ENCODE measurements at regions not wholly inside any gene's neighbourhood (a gene's known extent, or its start where the extent isn't known, plus 50 kb on each side); places are given as distances from the start of the nearest gene placed in this dataset.

DNA sequence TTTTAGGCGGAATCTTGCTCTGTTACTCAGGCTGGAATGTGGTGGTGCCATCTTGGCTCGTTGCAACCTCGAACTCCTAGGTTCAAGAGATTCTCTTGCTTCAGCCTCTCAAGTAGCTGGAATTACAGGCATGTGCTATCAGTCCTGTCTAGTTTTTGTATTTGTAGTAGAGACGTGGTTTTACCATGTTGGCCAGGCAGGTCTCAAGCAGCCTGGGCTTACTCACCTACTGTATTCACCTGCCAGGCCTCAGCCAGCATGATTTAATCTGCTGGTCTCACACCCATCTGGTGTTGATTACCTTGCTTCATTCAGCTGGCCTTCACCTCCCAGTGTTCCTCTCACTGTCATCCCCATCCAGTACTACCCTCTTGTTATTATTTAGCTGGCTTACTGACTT lies 102.0 kb downstream of the IL12A start:
- no peaks in the 10 kb centered on the region for H3K4me1 Mint-ChIP-seq (ENCODE audit: low read depth, unreplicated experiment)
- Histone ChIP-seq H3K9me3 (no peaks in the 10 kb centered on the region), H3K4me1 (no peaks in the 10 kb centered on the region), H3K36me3 (ENCODE audit: control insufficient read depth, insufficient read depth, low read length) (no peaks in the 10 kb centered on the region), H3K4me3 (ENCODE audit: low read depth, low read length) (no peak overlapping the region), H3K27me3 (replicated peaks; ENCODE audit: control insufficient read depth, insufficient read depth, low read length) (no peaks in the 10 kb centered on the region)
- ChIA-PET CTCF (no interaction called here), POLR2A (no interaction called here)
- intact Hi-C loops (cut with micrococcal nuclease; ENCODE audit: unreplicated experiment): no loop called here
- TF ChIP-seq, protein P1, sequence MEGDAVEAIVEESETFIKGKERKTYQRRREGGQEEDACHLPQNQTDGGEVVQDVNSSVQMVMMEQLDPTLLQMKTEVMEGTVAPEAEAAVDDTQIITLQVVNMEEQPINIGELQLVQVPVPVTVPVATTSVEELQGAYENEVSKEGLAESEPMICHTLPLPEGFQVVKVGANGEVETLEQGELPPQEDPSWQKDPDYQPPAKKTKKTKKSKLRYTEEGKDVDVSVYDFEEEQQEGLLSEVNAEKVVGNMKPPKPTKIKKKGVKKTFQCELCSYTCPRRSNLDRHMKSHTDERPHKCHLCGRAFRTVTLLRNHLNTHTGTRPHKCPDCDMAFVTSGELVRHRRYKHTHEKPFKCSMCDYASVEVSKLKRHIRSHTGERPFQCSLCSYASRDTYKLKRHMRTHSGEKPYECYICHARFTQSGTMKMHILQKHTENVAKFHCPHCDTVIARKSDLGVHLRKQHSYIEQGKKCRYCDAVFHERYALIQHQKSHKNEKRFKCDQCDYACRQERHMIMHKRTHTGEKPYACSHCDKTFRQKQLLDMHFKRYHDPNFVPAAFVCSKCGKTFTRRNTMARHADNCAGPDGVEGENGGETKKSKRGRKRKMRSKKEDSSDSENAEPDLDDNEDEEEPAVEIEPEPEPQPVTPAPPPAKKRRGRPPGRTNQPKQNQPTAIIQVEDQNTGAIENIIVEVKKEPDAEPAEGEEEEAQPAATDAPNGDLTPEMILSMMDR (IDR thresholded peaks at IDR 0.05; ENCODE audit: insufficient read depth in 1 of 2, low read depth in 1 of 2, low read length in 1 of 2, severe bottlenecking in 1 of 2, unreplicated experiment in 1 of 2): no peak
- no peaks in the 10 kb centered on the region for H3K27me3 Mint-ChIP-seq (ENCODE audit: insufficient read depth, unreplicated experiment)
- H3K4me3 Mint-ChIP-seq (ENCODE audit: unreplicated experiment): no peak overlapping the region
- no peaks in the 10 kb centered on the region for H3K36me3 Mint-ChIP-seq (ENCODE audit: insufficient read depth, unreplicated experiment)
- peaks cover 17% of the 10 kb centered on the region for H3K9me3 Mint-ChIP-seq (ENCODE audit: unreplicated experiment)
- H3K27ac Mint-ChIP-seq (ENCODE audit: unreplicated experiment): no peak overlapping the region
- no peak for DNase-seq
- no TSS peak for BruUV-seq (replicated peaks)

DNA sequence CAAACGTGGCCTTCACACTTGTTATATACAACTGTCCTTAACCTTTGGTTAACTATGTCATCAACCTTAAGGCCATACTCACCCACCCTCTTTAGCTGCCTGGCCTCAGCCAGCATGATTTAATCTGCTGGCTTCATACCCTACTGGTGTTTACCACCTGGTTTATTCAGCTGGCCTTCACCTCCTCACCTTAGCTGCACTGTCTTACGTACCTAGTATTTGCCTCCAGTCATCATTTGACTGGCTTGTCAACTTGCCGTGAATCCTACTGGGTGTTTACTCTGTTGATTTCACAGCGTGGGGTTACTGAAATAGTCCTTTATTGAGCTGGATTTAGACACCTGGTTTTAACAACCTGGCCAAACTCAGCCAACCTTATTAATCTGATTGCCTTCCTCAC lies 102.8 kb downstream of the IL12A start:
- CTCF ChIA-PET: no interaction called here
- intact Hi-C loops (cut with micrococcal nuclease; ENCODE audit: unreplicated experiment): no loop called here

DNA sequence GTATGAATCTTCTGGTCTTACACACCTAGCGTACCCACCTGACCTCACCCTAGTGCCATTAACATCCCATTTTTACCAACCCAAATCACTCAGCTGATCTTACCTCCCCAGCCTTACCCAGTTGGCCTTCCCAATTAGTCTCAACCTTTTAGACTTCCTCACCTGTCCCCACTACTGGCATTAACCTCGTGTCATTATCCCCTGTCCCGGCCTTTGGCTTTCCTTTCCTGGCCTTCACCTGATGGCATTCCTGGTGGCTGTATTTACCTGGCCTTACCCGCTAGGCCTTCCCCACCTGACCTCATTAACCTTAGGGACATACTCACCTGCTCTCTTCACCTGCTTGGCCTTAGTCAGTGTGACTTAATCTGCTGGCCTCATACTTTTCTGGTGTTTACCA lies 104.1 kb downstream of the IL12A start:
- H3K9me3 Mint-ChIP-seq (ENCODE audit: unreplicated experiment): peaks cover 17% of the 10 kb centered on the region
- Histone ChIP-seq H3K36me3 (ENCODE audit: control insufficient read depth, insufficient read depth, low read length) (no peaks in the 10 kb centered on the region), H3K9me3 (no peaks in the 10 kb centered on the region), H3K4me3 (ENCODE audit: low read depth, low read length) (no peak overlapping the region), H3K4me1 (no peaks in the 10 kb centered on the region), H3K27me3 (replicated peaks; ENCODE audit: control insufficient read depth, insufficient read depth, low read length) (no peaks in the 10 kb centered on the region)
- ChIA-PET POLR2A (no interaction called here), CTCF (no interaction called here)
- no TSS peak for BruUV-seq (replicated peaks)
- H3K36me3 Mint-ChIP-seq (ENCODE audit: insufficient read depth, unreplicated experiment): no peaks in the 10 kb centered on the region
- H3K4me1 Mint-ChIP-seq (ENCODE audit: low read depth, unreplicated experiment): no peaks in the 10 kb centered on the region
- intact Hi-C loops (cut with micrococcal nuclease; ENCODE audit: unreplicated experiment): no loop called here
- H3K4me3 Mint-ChIP-seq (ENCODE audit: unreplicated experiment): no peak overlapping the region
- H3K27me3 Mint-ChIP-seq (ENCODE audit: insufficient read depth, unreplicated experiment): no peaks in the 10 kb centered on the region
- no peak overlapping the region for H3K27ac Mint-ChIP-seq (ENCODE audit: unreplicated experiment)
- TF ChIP-seq, protein P1 (IDR thresholded peaks at IDR 0.05; ENCODE audit: insufficient read depth in 1 of 2, low read depth in 1 of 2, low read length in 1 of 2, severe bottlenecking in 1 of 2, unreplicated experiment in 1 of 2): no peak
- DNase-seq: no peak

More for the DNA sequence above, 102.8 kb downstream of the IL12A start:
- POLR2A ChIA-PET: no interaction called here
- Mint-ChIP-seq H3K9me3 (ENCODE audit: unreplicated experiment) (peaks cover 17% of the 10 kb centered on the region), H3K4me3 (ENCODE audit: unreplicated experiment) (no peak overlapping the region), H3K27me3 (ENCODE audit: insufficient read depth, unreplicated experiment) (no peaks in the 10 kb centered on the region), H3K36me3 (ENCODE audit: insufficient read depth, unreplicated experiment) (no peaks in the 10 kb centered on the region), H3K4me1 (ENCODE audit: low read depth, unreplicated experiment) (no peaks in the 10 kb centered on the region), H3K27ac (ENCODE audit: unreplicated experiment) (no peak overlapping the region)
- H3K27me3 ChIP-seq (replicated peaks; ENCODE audit: control insufficient read depth, insufficient read depth, low read length): no peaks in the 10 kb centered on the region
- H3K4me3 ChIP-seq (ENCODE audit: low read depth, low read length): no peak overlapping the region
- H3K36me3 ChIP-seq (ENCODE audit: control insufficient read depth, insufficient read depth, low read length): no peaks in the 10 kb centered on the region
- H3K4me1 ChIP-seq: no peaks in the 10 kb centered on the region
- no TSS peak for BruUV-seq (replicated peaks)
- no peaks in the 10 kb centered on the region for H3K9me3 ChIP-seq
- TF ChIP-seq, protein P1 (IDR thresholded peaks at IDR 0.05; ENCODE audit: insufficient read depth in 1 of 2, low read depth in 1 of 2, low read length in 1 of 2, severe bottlenecking in 1 of 2, unreplicated experiment in 1 of 2): no peak
- no peak for DNase-seq
